CD1c-positive myeloid dendritic cell (primary cell): ENCODE measurements at regions not wholly inside any gene's neighbourhood (a gene's known extent, or its start where the extent isn't known, plus 50 kb on each side); places are given as distances from the start of the nearest gene placed in this dataset.
"Not testable (repeated sequence)": the region's sequence is repeated elsewhere in the genome, so short reads cannot be mapped to it uniquely, and the experiment has no call there.

ENCODE experiments used
- DNase-seq: peaks from one replicate; pipeline ENCODE4 v3.0.0-alpha.2; 2016; ENCODE audit errors: extremely low spot score

DNA sequence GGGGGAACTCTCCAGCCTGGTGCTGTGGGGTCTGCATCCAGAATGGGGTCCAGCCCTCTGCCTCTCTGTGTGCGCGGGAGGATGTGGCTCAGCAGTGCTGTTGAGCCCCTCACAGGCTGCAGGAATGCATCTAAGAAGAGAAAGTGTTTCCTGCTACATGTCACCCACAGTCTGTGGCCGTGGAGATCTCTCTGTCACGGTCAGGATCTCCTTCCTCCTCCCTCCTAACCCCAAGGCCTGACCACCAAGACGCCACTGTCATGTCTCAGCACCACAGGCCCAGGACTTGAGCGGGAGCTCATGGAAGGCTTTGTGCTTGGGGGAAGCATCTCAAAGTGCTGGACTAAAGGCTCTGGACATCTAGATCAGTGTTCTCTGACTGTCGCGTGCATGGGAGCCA lies 90.1 kb downstream of the SREK1 start:
- no peak for DNase-seq

DNA sequence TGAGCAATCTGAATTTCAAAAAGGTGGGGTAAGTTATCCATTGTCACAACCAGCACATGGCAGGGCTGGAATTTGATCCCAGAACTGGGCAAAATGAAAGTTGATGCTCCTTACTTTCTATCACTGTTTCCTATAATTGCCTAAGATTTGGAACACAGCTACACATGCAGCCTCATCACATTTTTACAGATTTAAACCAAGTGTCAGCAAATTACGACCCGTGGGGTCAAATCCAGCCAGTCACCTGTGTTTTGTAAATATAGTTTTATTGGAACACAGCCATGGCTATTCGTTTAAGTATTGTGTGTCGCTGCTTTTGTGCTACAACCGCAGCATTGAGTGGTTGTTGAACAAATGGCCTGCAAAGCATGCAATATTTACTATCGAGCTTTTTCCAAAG lies 94.3 kb downstream of the SREK1 start:
- DNase-seq: no peak

- no peak for DNase-seq
Observed at GRCh38 chr5:66239034-66239433, 94.9 kb downstream of the SREK1 start.

- DNase-seq: no peak
Observed at GRCh38 chr5:66241136-66241825, 97.2 kb downstream of the SREK1 start.

DNA sequence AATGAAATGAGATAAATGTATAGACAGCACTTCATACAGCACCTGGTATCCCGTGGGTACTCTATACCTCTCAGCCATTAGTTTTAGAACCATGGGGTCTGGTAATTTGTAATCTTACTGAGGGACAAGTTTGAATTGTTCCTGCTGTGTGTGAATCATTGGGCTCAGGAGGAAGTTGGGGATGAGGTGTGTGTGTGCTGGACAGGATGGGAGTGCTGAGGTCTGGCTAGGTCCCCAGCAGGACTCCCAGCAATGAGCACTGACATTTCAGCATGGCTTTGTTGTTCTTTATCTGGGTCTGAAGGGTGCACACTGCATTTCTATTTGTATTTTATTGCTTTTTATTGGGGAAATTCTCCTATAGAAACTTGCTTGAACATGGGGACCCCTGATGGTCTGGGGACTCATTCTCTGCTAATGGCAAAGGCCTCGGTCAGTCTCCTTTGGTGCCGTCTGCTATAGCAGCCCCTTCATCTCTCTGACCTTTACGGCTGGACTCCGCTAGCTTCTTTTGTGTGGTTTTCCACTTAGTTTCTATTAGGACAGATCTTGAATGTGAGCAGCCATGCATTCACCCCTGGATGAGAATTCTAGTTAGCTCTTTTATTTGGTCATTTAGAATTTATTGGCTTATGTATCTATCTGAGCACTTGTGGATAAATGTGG lies 98.1 kb downstream of the SREK1 start:
- no peak for DNase-seq

DNA sequence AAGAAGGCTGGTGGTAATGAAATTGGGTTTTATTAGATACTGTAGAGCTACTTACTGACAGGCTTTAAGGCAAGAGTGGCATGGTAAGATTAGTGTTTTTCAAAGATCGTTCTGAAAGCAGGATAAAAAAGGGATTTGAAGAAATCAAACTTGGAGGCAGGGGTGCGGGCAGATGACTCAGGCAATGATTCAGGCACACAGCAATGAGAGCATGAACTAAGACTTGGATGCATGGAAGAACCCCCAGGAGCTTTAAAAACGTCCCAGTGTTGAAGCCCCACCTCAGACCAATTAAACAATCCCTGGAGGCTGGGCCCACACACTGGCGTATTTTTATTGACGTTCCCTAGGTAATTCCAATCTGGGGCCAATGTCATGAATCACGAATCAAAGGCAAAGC lies 102.5 kb downstream of the SREK1 start:
- DNase-seq: no peak

- DNase-seq: no peak
Observed at GRCh38 chr5:66247176-66247960, 103.3 kb downstream of the SREK1 start.

DNA sequence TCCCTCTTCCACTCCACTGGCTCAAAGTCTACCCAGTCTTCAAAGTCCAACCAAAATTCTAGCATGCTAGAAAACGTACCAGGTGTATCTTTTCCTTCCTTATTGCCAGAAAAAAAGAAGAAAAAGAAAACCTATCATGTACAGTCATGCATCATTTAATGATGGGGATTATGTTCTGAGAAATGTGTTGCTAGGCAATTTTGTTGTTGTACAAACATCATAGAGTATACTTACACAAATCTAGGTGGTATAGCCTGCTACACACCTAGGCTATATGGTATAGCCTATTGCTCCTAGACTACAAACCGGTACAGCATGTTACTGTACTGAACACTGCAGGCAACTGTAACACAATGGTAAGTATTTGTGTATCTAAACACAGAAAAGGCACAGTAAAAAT lies 104.8 kb downstream of the SREK1 start:
- DNase-seq: no peak

- DNase-seq: no peak
Observed at GRCh38 chr5:66249920-66250319, 105.8 kb downstream of the SREK1 start.

DNA sequence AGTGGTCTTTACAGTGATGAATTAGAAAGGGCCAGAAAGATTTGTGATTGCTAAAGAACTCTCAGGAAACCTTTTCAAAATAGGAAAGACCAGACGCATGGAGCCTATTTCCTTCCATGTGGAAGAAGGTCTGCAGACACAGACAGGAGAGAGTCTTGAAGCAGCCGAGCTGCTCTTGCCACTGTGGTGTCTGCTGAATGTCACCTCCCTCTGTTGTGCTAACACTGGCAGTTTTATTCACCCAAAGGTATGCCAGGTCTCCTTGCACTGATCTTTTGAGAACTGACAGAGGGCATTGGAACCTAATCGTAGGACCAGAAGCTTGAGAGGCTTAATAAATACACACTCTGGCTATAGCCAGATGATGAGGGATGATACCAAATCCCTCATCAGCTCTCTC lies 108.7 kb downstream of the SREK1 start:
- DNase-seq: no peak

DNA sequence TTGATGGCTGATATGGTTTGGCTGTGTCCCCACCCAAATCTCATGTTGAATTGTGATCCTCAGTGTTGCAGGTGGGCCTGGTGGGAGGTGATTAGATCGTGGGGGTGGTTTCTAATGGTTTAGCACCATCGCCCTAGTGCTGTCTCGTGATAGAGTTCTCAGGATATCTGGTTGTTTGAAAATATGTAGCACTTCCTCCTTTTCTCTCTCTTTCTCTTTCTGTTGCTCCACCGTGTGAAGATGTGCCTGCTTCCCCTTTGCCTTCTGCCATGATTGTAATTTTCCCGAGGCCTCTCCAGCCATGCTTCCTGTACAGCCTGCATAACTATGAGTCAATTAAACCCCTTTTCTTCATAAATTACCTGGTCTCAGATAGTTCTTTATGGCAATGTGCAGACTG lies 111.6 kb downstream of the SREK1 start:
- DNase-seq: no peak

GRCh38 chr5:66273121-66273520 lies 129.0 kb downstream of the SREK1 start:
- DNase-seq: no peak

DNA sequence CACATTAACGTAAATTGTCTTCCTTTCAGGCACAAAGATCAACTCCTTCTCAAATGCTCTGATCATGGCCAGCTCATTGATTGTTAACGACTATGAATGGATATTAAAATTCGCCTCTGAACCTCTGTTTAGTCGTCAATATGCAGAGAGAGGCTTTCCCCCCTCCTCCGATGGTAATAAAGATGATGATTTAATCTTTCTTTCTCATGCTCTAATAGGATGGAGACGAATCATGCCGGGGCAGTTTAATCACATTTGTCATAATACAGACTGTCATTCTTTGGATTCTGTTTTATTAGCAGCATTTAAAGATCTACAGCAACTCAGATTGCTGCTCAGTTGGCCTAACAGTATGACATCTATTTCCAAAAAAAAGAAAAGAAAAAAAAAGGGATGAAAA lies 132.9 kb downstream of the SREK1 start:
- DNase-seq: no peak

DNA sequence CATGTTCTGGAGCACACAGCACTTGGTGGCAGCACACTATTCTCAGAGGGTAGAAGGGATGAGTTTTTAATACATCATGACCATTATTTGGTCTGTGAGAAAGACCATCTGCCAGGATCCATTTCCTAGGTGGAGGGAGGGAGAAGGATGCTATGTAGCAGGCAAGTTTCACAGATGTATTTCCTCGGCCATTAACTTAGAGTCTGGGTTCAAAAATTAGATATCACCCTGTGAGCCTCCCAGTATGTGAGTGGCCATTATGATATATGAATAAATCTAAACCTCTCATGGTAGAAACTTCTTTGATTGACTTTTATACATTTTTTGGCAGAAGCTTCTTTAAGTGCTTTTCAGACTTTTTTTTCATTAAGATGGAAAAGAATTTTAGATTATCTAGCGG lies 133.9 kb downstream of the SREK1 start:
- no peak for DNase-seq

GRCh38 chr5:66281294-66281693 lies 137.2 kb downstream of the SREK1 start:
- DNase-seq: peak; percentile 58

GRCh38 chr5:66284588-66285342 lies 140.7 kb downstream of the SREK1 start:
- DNase-seq: no peak

GRCh38 chr5:66285343-66285922 lies 141.3 kb downstream of the SREK1 start:
- DNase-seq: no peak

GRCh38 chr5:66291771-66292170 lies 147.7 kb downstream of the SREK1 start:
- no peak for DNase-seq

DNA sequence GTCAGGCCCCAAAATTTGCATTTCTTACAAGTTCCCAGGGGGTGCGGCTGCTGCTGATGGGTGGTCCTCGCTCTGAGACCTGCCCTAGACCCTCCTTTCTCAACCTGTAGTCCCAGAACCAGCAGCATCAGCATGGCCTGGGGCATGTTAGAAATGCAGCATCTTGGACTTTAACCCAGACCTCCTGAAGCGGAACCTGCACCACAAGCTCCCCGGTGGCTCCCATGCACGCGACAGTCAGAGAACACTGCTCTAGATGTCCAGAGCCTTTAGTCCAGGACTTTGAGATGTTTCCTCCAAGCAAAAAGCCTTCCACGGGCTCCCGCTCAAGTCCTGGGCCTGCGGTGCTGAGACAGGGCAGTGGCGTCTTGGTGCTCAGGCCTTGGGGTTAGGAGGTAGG lies 149.8 kb downstream of the SREK1 start:
- DNase-seq: not testable (repeated sequence)

GRCh38 chr5:66299463-66299862 lies 155.4 kb downstream of the SREK1 start:
- no peak for DNase-seq

GRCh38 chr5:66302344-66302743 lies 158.2 kb downstream of the SREK1 start:
- no peak for DNase-seq
